A549 (cell line): ENCODE measurements at regions not wholly inside any gene's neighbourhood (a gene's known extent, or its start where the extent isn't known, plus 50 kb on each side); places are given as distances from the start of the nearest gene placed in this dataset.

Experiments
- ATAC-seq, 2 experiments: fragments of 200-7000 bp in 1 of 2; fragments of >200 bp in 1 of 2; cut with Nextera tagmentation in 1 of 2; cut with Tn5 transposase in 1 of 2; 3 replicates each; pipeline versions ENCODE4 v1.8.0 to v1.9.1; 2018 to 2020; ENCODE audit warnings: mild to moderate bottlenecking in 1 of 2, moderate library complexity in 1 of 2
- CTCF ChIA-PET: fragments of 300-600 bp; sonication (Branson Sonifier 250); formaldehyde crosslinking; extraction: SDS; loops from one replicate; lab custom pipeline; 2021; ENCODE audit warnings: antibody characterized with exemption, inconsistent platforms; lab: Yijun Ruan, JAX
- POLR2A ChIA-PET: fragments of 350-600 bp; formaldehyde crosslinking; extraction: SDS; loops from one replicate; lab custom pipeline; 2021; ENCODE audit warnings: antibody characterized with exemption, inconsistent platforms; lab: Yijun Ruan, JAX
- DNase-seq, 2 experiments: peaks; one replicate each; pipeline versions ENCODE4 v3.0.0 to v3.0.0-alpha.2; 2011 to 2016; ENCODE audit warnings: low read depth in 1 of 2, low spot score in 1 of 2
- FAIRE-seq: peaks from 2 replicates; lab custom pipeline; 2011; peaks lifted over from hg19 to GRCh38; lab: Jason Lieb, UNC
- H3K27ac ChIP-seq, 2 experiments: fragments of >200 bp; sonication (Bioruptor Twin); formaldehyde crosslinking; 3 replicates each; pipeline ENCODE4 v1.5.1; 2016 to 2017
- H3K4me1 ChIP-seq: fragments of >200 bp; sonication (Bioruptor Twin); formaldehyde crosslinking; 3 replicates; pipeline ENCODE4 v1.6.1; 2016
- H3K4me2 ChIP-seq: fragments of >200 bp; sonication (Bioruptor Twin); formaldehyde crosslinking; 3 replicates; pipeline ENCODE4 v1.6.1; 2016
- H3K4me3 ChIP-seq: fragments of >200 bp; sonication (Bioruptor Twin); formaldehyde crosslinking; 3 replicates; pipeline ENCODE4 v1.5.1; 2016
- H3K9me3 ChIP-seq: fragments of >200 bp; sonication (Bioruptor Twin); formaldehyde crosslinking; 3 replicates; pipeline ENCODE4 v1.6.1; 2016
- CBX2 ChIP-seq: fragments of 200-600 bp; sonication (generic); IDR thresholded peaks from 2 replicates; pipeline ENCODE4 v1.6.1; 2016; ENCODE audit warnings: low read depth, mild to moderate bottlenecking, borderline replicate concordance
- CEBPB ChIP-seq, 2 experiments: fragments of >200 bp in 1 of 2; sonication (Bioruptor Twin) in 1 of 2; formaldehyde crosslinking in 1 of 2; IDR thresholded peaks; 2 replicates each; pipeline ENCODE4 v1.6.1; 2012 to 2016
- CHD2 ChIP-seq: fragments of 150-350 bp; IDR thresholded peaks from 2 replicates; pipeline ENCODE4 v1.6.1; 2014; ENCODE audit warnings: low read length; ENCODE audit not compliant: partially characterized antibody
- E2F6 ChIP-seq: IDR thresholded peaks from 2 replicates; pipeline ENCODE4 v1.6.1; 2012; ENCODE audit warnings: low read depth, borderline replicate concordance
- EHMT2 ChIP-seq: fragments of 200-600 bp; sonication (generic); IDR thresholded peaks from 2 replicates; pipeline ENCODE4 v1.6.1; 2016; ENCODE audit warnings: antibody characterized with exemption, low read depth, mild to moderate bottlenecking, moderate library complexity
- EP300 ChIP-seq, 2 experiments: fragments of >200 bp; sonication (Bioruptor Twin); formaldehyde crosslinking; IDR thresholded peaks; 2 replicates in 1 of 2; 3 replicates in 1 of 2; pipeline ENCODE4 v1.6.1; 2016 to 2017
- ESRRA ChIP-seq: fragments of 150-350 bp; IDR thresholded peaks from 2 replicates; pipeline ENCODE4 v1.6.1; 2014; ENCODE audit warnings: mild to moderate bottlenecking, low read length, borderline replicate concordance
- FOSB ChIP-seq: fragments of 250-450 bp; sonication (Bioruptor Pico); IDR thresholded peaks from 2 replicates; pipeline ENCODE4 v1.5.0; 2020; ENCODE audit warnings: mild to moderate bottlenecking, moderate library complexity
- GATA3 ChIP-seq: IDR thresholded peaks from 2 replicates; pipeline ENCODE4 v1.6.1; 2012; ENCODE audit warnings: borderline replicate concordance
- HDAC2 ChIP-seq: fragments of 200-600 bp; sonication (generic); IDR thresholded peaks from 2 replicates; pipeline ENCODE4 v1.6.1; 2016
- HES2 ChIP-seq: fragments of >200 bp; sonication (Bioruptor Twin); formaldehyde crosslinking; IDR thresholded peaks from 2 replicates; pipeline ENCODE4 v1.6.1; 2016
- HOXA7 ChIP-seq: fragments of 250-450 bp; sonication (Bioruptor Pico); IDR thresholded peaks from 2 replicates; pipeline ENCODE4 v1.5.0; 2020; ENCODE audit warnings: mild to moderate bottlenecking, moderate library complexity
- JUN ChIP-seq, 2 experiments: fragments of >200 bp; sonication (Bioruptor Twin); formaldehyde crosslinking; IDR thresholded peaks; 2 replicates in 1 of 2; 3 replicates in 1 of 2; pipeline ENCODE4 v1.6.1; 2016 to 2017
- MAFK ChIP-seq: fragments of 450-650 bp; IDR thresholded peaks from 2 replicates; pipeline ENCODE4 v1.6.1; 2014; ENCODE audit not compliant: partially characterized antibody
- MYC ChIP-seq: IDR thresholded peaks from 2 replicates; pipeline ENCODE4 v1.6.1; 2012; ENCODE audit warnings: mild to moderate bottlenecking, inconsistent platforms, low read length, improper control_type of control experiment, borderline replicate concordance
- NFE2L2 ChIP-seq: fragments of 150-350 bp; conservative IDR thresholded peaks from 2 replicates; pipeline ENCODE4 v1.6.1; 2014; ENCODE audit warnings: low read length
- NPAS2 ChIP-seq: fragments of 250-450 bp; sonication (Bioruptor Pico); IDR thresholded peaks from 2 replicates; pipeline ENCODE4 v1.8.0; 2022; ENCODE audit warnings: mild to moderate bottlenecking, moderate library complexity, borderline replicate concordance
- RAD21 ChIP-seq, 2 experiments: fragments of >200 bp in 1 of 2; sonication (Bioruptor Twin) in 1 of 2; formaldehyde crosslinking in 1 of 2; IDR thresholded peaks in 1 of 2; conservative IDR thresholded peaks in 1 of 2; 2 replicates in 1 of 2; 3 replicates in 1 of 2; pipeline ENCODE4 v1.6.1; 2012 to 2018; ENCODE audit warnings: inconsistent platforms in 1 of 2
- RARB ChIP-seq: fragments of 250-450 bp; sonication (Bioruptor Pico); IDR thresholded peaks from 2 replicates; pipeline ENCODE4 v1.8.0; 2021; ENCODE audit warnings: mild to moderate bottlenecking, moderate library complexity
- RNF2 ChIP-seq: fragments of 200-600 bp; sonication (generic); IDR thresholded peaks from 2 replicates; pipeline ENCODE4 v1.6.1; 2016; ENCODE audit warnings: low read depth, mild to moderate bottlenecking, antibody characterized with exemption, moderate library complexity, borderline replicate concordance
- SREBF2 ChIP-seq: fragments of 450-650 bp; IDR thresholded peaks from 2 replicates; pipeline ENCODE4 v1.6.1; 2014; ENCODE audit warnings: mild to moderate bottlenecking, moderate library complexity
- USF2 ChIP-seq: fragments of 450-650 bp; IDR thresholded peaks from 2 replicates; pipeline ENCODE4 v1.6.1; 2014; ENCODE audit warnings: antibody characterized with exemption
- ZSCAN20 ChIP-seq: fragments of 250-450 bp; sonication (Bioruptor Pico); IDR thresholded peaks from 2 replicates; pipeline ENCODE4 v1.8.0; 2022; ENCODE audit warnings: mild to moderate bottlenecking, moderate library complexity
- WGBS: methylation state at CpG from one replicate; pipeline ENCODE4 v1.1.6; 2017; ENCODE audit errors: missing lambda C conversion rate; 5-methylcytosine and 5-hydroxymethylcytosine counted together
- TF ChIP-seq, protein P1 (sequence below): fragments of 200-600 bp; sonication (generic); IDR thresholded peaks from 2 replicates; pipeline ENCODE4 v1.6.1; 2016; ENCODE audit warnings: antibody characterized with exemption, mild to moderate bottlenecking, moderate library complexity
- TF ChIP-seq, protein P2 (sequence below): IDR thresholded peaks from 2 replicates; pipeline ENCODE4 v1.6.1; 2012
- TF ChIP-seq, protein P3 (sequence below): fragments of >200 bp; sonication (Bioruptor Twin); formaldehyde crosslinking; IDR thresholded peaks from 3 replicates; pipeline ENCODE4 v1.5.1; 2016

- 69% methylated on average over 4 of the region's 4 CpGs for WGBS
- ATAC-seq, result no peak
- CTCF ChIA-PET, result interaction anchor here (1.4 kb wide), 1 partner anchor 23 kb away, joined by 5 read pairs; no protein-coding TSS in a partner anchor
- H3K4me2 ChIP-seq, result no peak overlapping the region
- no peak for FAIRE-seq
- no peak overlapping the region for H3K27ac ChIP-seq
- no peak overlapping the region for H3K4me3 ChIP-seq
- POLR2A ChIA-PET, result no interaction called here
- no peaks in the 10 kb centered on the region for H3K9me3 ChIP-seq
- DNase-seq, result no peak
- TF ChIP-seq RAD21 (conservative IDR thresholded peaks at IDR 0.05 in 1 of 2, IDR thresholded peaks at IDR 0.05 in 1 of 2), result no peak
- H3K4me1 ChIP-seq, result no peaks in the 10 kb centered on the region
Observed at GRCh38 chr5:74334062-74334761, 306.3 kb downstream of the ENC1 start.

- ATAC-seq, result no peak
- FAIRE-seq, result no peak
- Histone ChIP-seq H3K4me3 (no peak overlapping the region), H3K4me2 (no peak overlapping the region), H3K27ac (no peak overlapping the region), H3K4me1 (no peaks in the 10 kb centered on the region), H3K9me3 (no peaks in the 10 kb centered on the region)
- DNase-seq, result no peak
- ChIA-PET POLR2A (no interaction called here), CTCF (no interaction called here)
- TF ChIP-seq CEBPB (IDR thresholded peaks at IDR 0.05) (no peak), RAD21 (conservative IDR thresholded peaks at IDR 0.05 in 1 of 2, IDR thresholded peaks at IDR 0.05 in 1 of 2) (no peak), MAFK (no peak), HDAC2 (no peak), HES2 (no peak), CBX2 (no peak), NPAS2 (no peak), NFE2L2 (no peak), EHMT2 (no peak)
- TF ChIP-seq, protein P1, sequence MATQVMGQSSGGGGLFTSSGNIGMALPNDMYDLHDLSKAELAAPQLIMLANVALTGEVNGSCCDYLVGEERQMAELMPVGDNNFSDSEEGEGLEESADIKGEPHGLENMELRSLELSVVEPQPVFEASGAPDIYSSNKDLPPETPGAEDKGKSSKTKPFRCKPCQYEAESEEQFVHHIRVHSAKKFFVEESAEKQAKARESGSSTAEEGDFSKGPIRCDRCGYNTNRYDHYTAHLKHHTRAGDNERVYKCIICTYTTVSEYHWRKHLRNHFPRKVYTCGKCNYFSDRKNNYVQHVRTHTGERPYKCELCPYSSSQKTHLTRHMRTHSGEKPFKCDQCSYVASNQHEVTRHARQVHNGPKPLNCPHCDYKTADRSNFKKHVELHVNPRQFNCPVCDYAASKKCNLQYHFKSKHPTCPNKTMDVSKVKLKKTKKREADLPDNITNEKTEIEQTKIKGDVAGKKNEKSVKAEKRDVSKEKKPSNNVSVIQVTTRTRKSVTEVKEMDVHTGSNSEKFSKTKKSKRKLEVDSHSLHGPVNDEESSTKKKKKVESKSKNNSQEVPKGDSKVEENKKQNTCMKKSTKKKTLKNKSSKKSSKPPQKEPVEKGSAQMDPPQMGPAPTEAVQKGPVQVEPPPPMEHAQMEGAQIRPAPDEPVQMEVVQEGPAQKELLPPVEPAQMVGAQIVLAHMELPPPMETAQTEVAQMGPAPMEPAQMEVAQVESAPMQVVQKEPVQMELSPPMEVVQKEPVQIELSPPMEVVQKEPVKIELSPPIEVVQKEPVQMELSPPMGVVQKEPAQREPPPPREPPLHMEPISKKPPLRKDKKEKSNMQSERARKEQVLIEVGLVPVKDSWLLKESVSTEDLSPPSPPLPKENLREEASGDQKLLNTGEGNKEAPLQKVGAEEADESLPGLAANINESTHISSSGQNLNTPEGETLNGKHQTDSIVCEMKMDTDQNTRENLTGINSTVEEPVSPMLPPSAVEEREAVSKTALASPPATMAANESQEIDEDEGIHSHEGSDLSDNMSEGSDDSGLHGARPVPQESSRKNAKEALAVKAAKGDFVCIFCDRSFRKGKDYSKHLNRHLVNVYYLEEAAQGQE, result no peak
Observed at GRCh38 chr5:74333430-74333829, 307.1 kb downstream of the ENC1 start.

DNA sequence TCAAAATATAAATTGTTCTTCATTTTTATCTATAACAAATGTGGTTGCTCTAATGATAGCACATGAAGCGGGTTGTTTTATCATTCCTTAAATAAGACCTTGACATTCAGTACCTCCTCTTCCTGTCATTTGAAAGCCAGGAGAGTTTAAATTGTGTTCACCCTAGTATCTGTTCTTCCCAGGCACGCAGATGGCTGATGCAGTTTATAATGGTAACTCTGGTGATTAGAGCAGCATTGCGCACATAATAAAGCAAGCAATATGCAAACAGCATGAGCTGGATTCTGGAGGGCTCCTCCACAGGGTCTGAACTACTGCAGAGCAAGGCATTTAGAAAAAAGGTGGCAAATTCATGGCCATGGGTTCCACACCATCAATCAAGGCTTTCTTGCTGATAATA, 307.8 kb downstream of the ENC1 start:
- ATAC-seq, result no peak
- FAIRE-seq, result no peak

More for the DNA sequence above, 307.8 kb downstream of the ENC1 start:
- TF ChIP-seq FOSB (CRISPR knock-in tag) (no peak), RNF2 (no peak), SREBF2 (no peak), ZSCAN20 (CRISPR knock-in tag) (no peak), HDAC2 (no peak), USF2 (no peak), RARB (CRISPR knock-in tag) (no peak), EP300 (IDR thresholded peaks at IDR 0.05) (no peak), ESRRA (no peak), GATA3 (no peak), E2F6 (no peak), JUN (IDR thresholded peaks at IDR 0.05) (no peak), CHD2 (no peak), MYC (no peak), HOXA7 (CRISPR knock-in tag) (no peak)
- TF ChIP-seq, protein P2, sequence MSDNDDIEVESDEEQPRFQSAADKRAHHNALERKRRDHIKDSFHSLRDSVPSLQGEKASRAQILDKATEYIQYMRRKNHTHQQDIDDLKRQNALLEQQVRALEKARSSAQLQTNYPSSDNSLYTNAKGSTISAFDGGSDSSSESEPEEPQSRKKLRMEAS, result no peak
- TF ChIP-seq, protein P3, sequence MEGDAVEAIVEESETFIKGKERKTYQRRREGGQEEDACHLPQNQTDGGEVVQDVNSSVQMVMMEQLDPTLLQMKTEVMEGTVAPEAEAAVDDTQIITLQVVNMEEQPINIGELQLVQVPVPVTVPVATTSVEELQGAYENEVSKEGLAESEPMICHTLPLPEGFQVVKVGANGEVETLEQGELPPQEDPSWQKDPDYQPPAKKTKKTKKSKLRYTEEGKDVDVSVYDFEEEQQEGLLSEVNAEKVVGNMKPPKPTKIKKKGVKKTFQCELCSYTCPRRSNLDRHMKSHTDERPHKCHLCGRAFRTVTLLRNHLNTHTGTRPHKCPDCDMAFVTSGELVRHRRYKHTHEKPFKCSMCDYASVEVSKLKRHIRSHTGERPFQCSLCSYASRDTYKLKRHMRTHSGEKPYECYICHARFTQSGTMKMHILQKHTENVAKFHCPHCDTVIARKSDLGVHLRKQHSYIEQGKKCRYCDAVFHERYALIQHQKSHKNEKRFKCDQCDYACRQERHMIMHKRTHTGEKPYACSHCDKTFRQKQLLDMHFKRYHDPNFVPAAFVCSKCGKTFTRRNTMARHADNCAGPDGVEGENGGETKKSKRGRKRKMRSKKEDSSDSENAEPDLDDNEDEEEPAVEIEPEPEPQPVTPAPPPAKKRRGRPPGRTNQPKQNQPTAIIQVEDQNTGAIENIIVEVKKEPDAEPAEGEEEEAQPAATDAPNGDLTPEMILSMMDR, result no peak
- Histone ChIP-seq H3K9me3 (no peaks in the 10 kb centered on the region), H3K27ac (no peak overlapping the region), H3K4me2 (no peak overlapping the region), H3K4me1 (peaks cover 4% of the 10 kb centered on the region), H3K4me3 (no peak overlapping the region)
- ChIA-PET POLR2A (no interaction called here), CTCF (interaction anchor here (1.5 kb wide), 1 partner anchor 9 kb away, joined by 5 read pairs; no protein-coding TSS in a partner anchor)
- no peak for DNase-seq
- 75% methylated on average over 3 of the region's 3 CpGs for WGBS
